ENCODE measurements at regions not wholly inside any gene's neighbourhood (a gene's known extent, or its start where the extent isn't known, plus 50 kb on each side); places are given as distances from the start of the nearest gene placed in this dataset.
"Not testable (repeated sequence)": the region's sequence is repeated elsewhere in the genome, so short reads cannot be mapped to it uniquely, and the experiment has no call there.

DNA sequence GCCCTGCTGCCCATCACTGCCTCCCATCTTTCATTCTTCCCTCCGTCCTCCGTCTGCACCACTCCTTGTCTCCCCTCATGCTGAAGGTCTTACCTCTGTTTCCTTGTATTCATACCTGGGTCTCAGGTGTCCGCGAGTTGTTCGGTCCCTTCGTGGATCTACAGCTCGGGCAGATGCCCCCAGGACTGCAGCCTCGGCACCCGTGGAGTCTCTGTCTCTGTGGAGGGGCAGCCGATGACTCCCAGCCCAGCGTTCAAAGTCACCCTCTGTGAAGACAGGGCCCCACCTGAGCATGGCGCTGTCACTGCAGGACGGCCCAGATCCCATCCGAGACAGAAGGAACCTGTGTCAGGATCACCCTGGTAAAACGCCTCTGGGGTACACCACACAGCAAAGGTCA lies 480.0 kb upstream of the SALL3 start:
- Histone ChIP-seq H3K27ac (no peak overlapping the region), H3K4me3 (no peak overlapping the region)
- peak; percentile 65 for DNase-seq (ENCODE audit: low spot score)
- TF ChIP-seq, protein P1, sequence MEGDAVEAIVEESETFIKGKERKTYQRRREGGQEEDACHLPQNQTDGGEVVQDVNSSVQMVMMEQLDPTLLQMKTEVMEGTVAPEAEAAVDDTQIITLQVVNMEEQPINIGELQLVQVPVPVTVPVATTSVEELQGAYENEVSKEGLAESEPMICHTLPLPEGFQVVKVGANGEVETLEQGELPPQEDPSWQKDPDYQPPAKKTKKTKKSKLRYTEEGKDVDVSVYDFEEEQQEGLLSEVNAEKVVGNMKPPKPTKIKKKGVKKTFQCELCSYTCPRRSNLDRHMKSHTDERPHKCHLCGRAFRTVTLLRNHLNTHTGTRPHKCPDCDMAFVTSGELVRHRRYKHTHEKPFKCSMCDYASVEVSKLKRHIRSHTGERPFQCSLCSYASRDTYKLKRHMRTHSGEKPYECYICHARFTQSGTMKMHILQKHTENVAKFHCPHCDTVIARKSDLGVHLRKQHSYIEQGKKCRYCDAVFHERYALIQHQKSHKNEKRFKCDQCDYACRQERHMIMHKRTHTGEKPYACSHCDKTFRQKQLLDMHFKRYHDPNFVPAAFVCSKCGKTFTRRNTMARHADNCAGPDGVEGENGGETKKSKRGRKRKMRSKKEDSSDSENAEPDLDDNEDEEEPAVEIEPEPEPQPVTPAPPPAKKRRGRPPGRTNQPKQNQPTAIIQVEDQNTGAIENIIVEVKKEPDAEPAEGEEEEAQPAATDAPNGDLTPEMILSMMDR (IDR thresholded peaks at IDR 0.05): no peak

DNA sequence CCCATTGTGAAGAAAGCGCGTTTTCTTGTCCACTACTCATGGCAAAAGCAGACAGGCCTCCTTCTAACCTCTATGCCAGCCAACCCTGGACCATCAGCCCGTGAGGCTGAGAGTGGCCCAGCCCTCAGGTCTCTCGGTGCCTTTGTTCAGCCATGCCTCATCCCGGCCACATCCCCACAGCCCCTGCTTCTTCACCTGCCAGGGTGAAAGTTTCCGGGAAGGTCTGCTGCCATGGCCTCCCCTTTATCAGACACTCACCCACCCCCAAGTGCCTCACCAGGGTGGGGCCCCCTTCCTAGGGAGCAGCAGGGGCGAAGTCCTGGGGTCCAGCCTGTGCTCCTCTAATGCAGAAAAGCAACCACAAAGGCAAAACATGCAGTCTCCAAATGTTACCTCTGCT lies 478.4 kb upstream of the SALL3 start:
- Histone ChIP-seq H3K27ac (no peak overlapping the region), H3K4me3 (no peak overlapping the region)
- DNase-seq (ENCODE audit: low spot score): peak; percentile 56
- TF ChIP-seq, protein P1 (IDR thresholded peaks at IDR 0.05): no peak

DNA sequence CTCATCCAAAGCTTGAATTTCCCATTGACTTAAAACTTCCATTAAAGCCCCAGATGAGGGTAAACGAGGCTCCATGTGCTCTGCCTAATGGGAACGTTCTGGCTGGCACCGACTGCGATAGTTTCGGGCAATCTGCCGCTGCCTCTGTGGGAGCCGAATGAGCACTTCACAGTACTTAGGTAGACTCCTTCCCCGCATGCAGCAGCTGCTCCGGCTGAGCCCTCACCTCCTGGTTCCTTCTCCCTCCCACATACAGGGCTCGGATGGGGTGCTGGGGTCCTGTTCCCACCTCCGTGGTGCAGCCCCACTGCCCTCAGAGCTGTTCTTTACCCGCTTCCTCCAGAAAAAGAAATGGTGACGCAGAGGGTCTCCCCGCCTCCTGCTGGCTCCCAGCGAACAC lies 476.5 kb upstream of the SALL3 start:
- TF ChIP-seq, protein P1 (IDR thresholded peaks at IDR 0.05): no peak
- Histone ChIP-seq H3K4me3 (no peak overlapping the region), H3K27ac (no peak overlapping the region)
- no peak for DNase-seq (ENCODE audit: low spot score)

DNA sequence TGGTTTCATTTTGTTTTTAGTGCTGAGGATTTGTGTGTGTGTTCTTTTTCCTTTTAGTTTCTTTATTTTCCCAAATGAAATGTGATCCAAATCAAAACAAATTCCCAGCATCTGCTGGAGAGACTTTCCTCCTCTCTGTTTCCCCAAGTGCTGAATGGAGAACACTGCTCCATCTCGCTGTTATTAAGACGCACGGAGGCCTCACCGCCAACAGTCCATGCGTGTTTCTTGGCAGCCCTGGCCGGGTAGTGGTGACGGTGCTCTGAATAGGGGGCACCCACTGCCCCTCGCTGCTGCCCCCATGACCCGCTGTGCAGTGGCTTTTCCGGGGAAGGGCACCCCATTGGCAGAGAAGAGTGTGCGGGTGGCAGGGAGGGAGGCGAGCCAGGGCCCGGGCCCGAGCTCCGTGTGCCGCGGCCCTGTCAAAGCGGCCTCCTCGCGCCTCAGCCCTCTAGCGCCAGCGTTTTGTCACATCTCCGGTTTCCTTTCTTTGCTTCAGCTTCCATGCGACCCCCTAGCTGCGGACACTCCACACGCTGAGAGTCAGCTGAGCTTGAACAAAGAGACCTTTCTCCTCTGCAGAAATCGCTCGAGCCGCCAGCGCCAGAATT lies 473.7 kb upstream of the SALL3 start:
- DNase-seq (ENCODE audit: low spot score): no peak
- TF ChIP-seq, protein P1 (IDR thresholded peaks at IDR 0.05): no peak
- Histone ChIP-seq H3K4me3 (no peak overlapping the region), H3K27ac (no peak overlapping the region)

DNA sequence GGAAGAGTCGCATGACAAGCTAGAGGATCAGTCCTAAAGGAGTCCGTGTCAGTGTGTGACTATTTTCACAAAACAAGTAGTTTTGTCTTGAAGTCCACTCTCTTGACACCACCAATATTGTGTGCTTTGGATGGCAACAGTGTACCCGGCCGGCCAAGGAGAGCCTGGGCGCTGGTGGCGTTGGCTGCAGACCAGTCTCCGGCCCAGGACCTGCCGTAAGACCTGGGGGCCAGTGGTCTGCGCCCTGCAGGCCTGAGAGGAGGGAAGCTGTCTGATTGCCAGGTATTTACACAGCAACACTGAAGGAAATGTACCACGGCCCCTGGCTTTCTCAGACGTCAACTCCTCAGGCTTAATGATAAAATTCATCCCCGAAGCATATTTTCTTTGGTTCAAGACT lies 472.4 kb upstream of the SALL3 start:
- TF ChIP-seq, protein P1 (IDR thresholded peaks at IDR 0.05): no peak
- Histone ChIP-seq H3K27ac (no peak overlapping the region), H3K4me3 (no peak overlapping the region)
- no peak for DNase-seq (ENCODE audit: low spot score)

DNA sequence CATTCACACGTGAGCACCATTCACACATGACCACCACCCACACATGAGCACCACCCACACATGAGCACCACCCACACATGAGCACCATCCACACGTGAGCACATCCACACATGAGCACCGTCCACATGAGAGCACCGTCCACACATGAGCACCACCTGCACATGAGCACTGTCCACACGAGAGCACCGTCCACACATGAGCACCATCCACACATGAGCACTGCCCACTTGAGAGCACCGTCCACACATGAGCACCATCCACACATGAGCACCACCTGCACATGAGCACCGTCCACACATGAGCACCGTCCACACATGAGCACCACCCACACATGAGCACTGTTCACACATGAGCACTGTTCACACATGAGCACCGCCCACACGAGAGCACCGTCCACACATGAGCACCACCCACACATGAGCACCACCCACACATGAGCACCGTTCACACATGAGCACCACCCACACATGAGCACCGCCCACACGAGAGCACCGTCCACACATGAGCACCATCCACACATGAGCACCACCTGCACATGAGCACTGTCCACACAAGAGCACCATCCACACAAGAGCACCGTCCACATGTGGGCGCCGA lies 471.3 kb upstream of the SALL3 start:
- DNase-seq (ENCODE audit: low spot score): peak; percentile 40
- not testable (repeated sequence) for H3K27ac ChIP-seq, H3K4me3 ChIP-seq

DNA sequence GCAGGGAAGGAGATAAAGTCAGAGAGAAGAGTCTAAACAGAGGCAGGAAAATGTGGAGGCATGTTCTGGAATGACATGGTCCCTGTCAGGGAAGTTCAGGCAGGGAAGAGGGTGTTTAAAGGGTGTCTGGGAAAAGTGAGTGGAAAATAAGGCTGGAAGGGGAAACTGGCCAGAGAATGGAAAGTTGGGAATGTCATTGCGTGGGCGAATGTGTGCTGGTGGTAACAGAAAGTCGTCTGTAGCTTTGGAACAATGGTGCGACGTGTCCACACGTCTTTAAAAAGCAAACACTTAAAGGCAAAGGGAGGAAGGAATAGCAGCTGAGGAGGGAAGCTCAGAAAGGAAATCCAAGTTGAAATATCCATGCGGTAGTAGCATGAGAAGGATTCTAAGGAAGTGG lies 469.5 kb upstream of the SALL3 start:
- TF ChIP-seq, protein P1 (IDR thresholded peaks at IDR 0.05): no peak
- no peak for DNase-seq (ENCODE audit: low spot score)

More for the DNA sequence above, 469.5 kb upstream of the SALL3 start:
- H3K27ac ChIP-seq: no peak overlapping the region
- no peak overlapping the region for H3K4me3 ChIP-seq

All from coronary artery (tissue), 2 donors.